ENCODE measurements at regions not wholly inside any gene's neighbourhood (a gene's known extent, or its start where the extent isn't known, plus 50 kb on each side); places are given as distances from the start of the nearest gene placed in this dataset.

DNA sequence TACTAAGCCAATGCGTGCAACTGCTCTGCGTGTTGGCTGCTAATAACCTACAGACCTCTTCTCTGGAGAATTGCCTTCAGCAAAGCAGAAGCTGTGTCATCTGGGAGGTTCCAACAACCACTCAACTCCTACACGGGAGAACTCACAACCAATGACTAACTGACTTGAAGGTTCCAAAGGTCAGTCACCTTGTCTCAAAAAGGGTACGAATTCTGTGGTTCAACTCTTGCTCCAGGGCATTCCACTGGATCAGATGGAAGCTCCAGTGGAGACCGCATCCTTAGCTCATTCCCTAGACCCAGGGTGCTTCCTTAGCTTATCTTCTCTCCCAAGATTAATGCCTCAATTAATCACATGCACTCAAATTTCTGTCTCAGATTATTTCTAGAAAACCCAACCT is 222.7 kb downstream of the CHIC2 start:
- TF ChIP-seq SUZ12 (IDR thresholded peaks at IDR 0.05; ENCODE audit: extremely low read depth, insufficient read depth, insufficient read length) (no peak), YY1 (IDR thresholded peaks at IDR 0.05; ENCODE audit: insufficient read depth, insufficient read length) (no peak)
